ENCODE measurements at regions not wholly inside any gene's neighbourhood (a gene's known extent, or its start where the extent isn't known, plus 50 kb on each side); places are given as distances from the start of the nearest gene placed in this dataset.
"Not testable (repeated sequence)": the region's sequence is repeated elsewhere in the genome, so short reads cannot be mapped to it uniquely, and the experiment has no call there.

- no peak for DNase-seq
These were observed 1602.9 kb downstream of the KCNT2 start for GRCh38 chr1:195005338-195005737.

GRCh38 chr1:194990483-194990882, 1617.8 kb downstream of the KCNT2 start:
- DNase-seq = no peak

- DNase-seq = no peak
These were observed 1632.3 kb downstream of the KCNT2 start for GRCh38 chr1:194975913-194976312.

- no peak for DNase-seq
These were observed 1639.3 kb downstream of the KCNT2 start for GRCh38 chr1:194968916-194969315.

GRCh38 chr1:194959795-194960194, 1648.4 kb downstream of the KCNT2 start:
- DNase-seq = no peak

GRCh38 chr1:194952171-194952570, 1656.1 kb downstream of the KCNT2 start:
- DNase-seq = no peak

- DNase-seq = no peak
These were observed 1657.7 kb downstream of the KCNT2 start for GRCh38 chr1:194950584-194950983.

- DNase-seq = no peak
These were observed 1667.8 kb downstream of the KCNT2 start for GRCh38 chr1:194940336-194941030.

- no peak for DNase-seq
These were observed 1672.4 kb downstream of the KCNT2 start for GRCh38 chr1:194935864-194936263.

- no peak for DNase-seq
These were observed 1677.1 kb downstream of the KCNT2 start for GRCh38 chr1:194931166-194931565.

GRCh38 chr1:194930132-194930531, 1678.1 kb downstream of the KCNT2 start:
- DNase-seq = no peak

- DNase-seq = no peak
These were observed 1678.9 kb downstream of the KCNT2 start for GRCh38 chr1:194929357-194929756.

GRCh38 chr1:194919146-194919545, 1689.1 kb downstream of the KCNT2 start:
- no peak for DNase-seq

GRCh38 chr1:194917769-194918168, 1690.5 kb downstream of the KCNT2 start:
- no peak for DNase-seq

- DNase-seq = no peak
These were observed 1699.6 kb downstream of the KCNT2 start for GRCh38 chr1:194908643-194909042.

- DNase-seq = no peak
These were observed 1704.7 kb downstream of the KCNT2 start for GRCh38 chr1:194903524-194903923.

- DNase-seq = no peak
These were observed 1702.9 kb upstream of the B3GALT2 start for GRCh38 chr1:194889310-194889709.

GRCh38 chr1:194870860-194871259, 1684.4 kb upstream of the B3GALT2 start:
- DNase-seq = no peak

GRCh38 chr1:194866153-194866552, 1679.7 kb upstream of the B3GALT2 start:
- no peak for DNase-seq

- DNase-seq = no peak
These were observed 1679.0 kb upstream of the B3GALT2 start for GRCh38 chr1:194865383-194865782.

- no peak for DNase-seq
These were observed 1675.7 kb upstream of the B3GALT2 start for GRCh38 chr1:194862129-194862528.

- no peak for DNase-seq
These were observed 1674.1 kb upstream of the B3GALT2 start for GRCh38 chr1:194860248-194861201.

GRCh38 chr1:194859481-194860154, 1673.2 kb upstream of the B3GALT2 start:
- not testable (repeated sequence) for DNase-seq

All from stimulated activated CD4-positive, alpha-beta T cell treated with anti-CD3 and anti-CD28 coated beads, Interleukin-12 subunit alpha, Interleukin-12 subunit beta, amount 100 ng/mL, for 4 hours (primary cell).